HG03045 (cell line): ENCODE measurements at regions not wholly inside any gene's neighbourhood (a gene's known extent, or its start where the extent isn't known, plus 50 kb on each side); places are given as distances from the start of the nearest gene placed in this dataset.
"Not testable (repeated sequence)": the region's sequence is repeated elsewhere in the genome, so short reads cannot be mapped to it uniquely, and the experiment has no call there.

ENCODE experiments used
- ATAC-seq: cut with Tn5 transposase; IDR thresholded peaks from one replicate; pipeline ENCODE4 v1.9.1; 2021; ENCODE audit warnings: mild to moderate bottlenecking, moderate library complexity; ENCODE audit not compliant: unreplicated experiment

GRCh38 chr17:71548540-71549190 is 572.2 kb upstream of the SOX9 start:
- no peak for ATAC-seq

- ATAC-seq = no peak
These were observed 570.1 kb upstream of the SOX9 start for GRCh38 chr17:71550675-71551074.

GRCh38 chr17:71553381-71553780 is 567.4 kb upstream of the SOX9 start:
- ATAC-seq = no peak

GRCh38 chr17:71558901-71559300 is 561.9 kb upstream of the SOX9 start:
- ATAC-seq = no peak

- ATAC-seq = no peak
These were observed 548.5 kb upstream of the SOX9 start for GRCh38 chr17:71572343-71572742.

GRCh38 chr17:71578446-71578845 is 542.4 kb upstream of the SOX9 start:
- no peak for ATAC-seq

GRCh38 chr17:71580220-71580619 is 540.6 kb upstream of the SOX9 start:
- no peak for ATAC-seq

GRCh38 chr17:71585540-71585939 is 535.3 kb upstream of the SOX9 start:
- no peak for ATAC-seq

- no peak for ATAC-seq
These were observed 528.4 kb upstream of the SOX9 start for GRCh38 chr17:71592431-71592830.

- no peak for ATAC-seq
These were observed 527.7 kb upstream of the SOX9 start for GRCh38 chr17:71593078-71593477.

- ATAC-seq = not testable (repeated sequence)
These were observed 521.2 kb upstream of the SOX9 start for GRCh38 chr17:71599583-71599982.

GRCh38 chr17:71600137-71600789 is 520.6 kb upstream of the SOX9 start:
- ATAC-seq = no peak

GRCh38 chr17:71601894-71602504 is 518.8 kb upstream of the SOX9 start:
- ATAC-seq = no peak

GRCh38 chr17:71613996-71614395 is 506.8 kb upstream of the SOX9 start:
- no peak for ATAC-seq

- no peak for ATAC-seq
These were observed 505.0 kb upstream of the SOX9 start for GRCh38 chr17:71615820-71616219.

GRCh38 chr17:71617767-71618166 is 503.1 kb upstream of the SOX9 start:
- not testable (repeated sequence) for ATAC-seq

- ATAC-seq = no peak
These were observed 495.5 kb upstream of the SOX9 start for GRCh38 chr17:71625330-71625729.

GRCh38 chr17:71628306-71628705 is 492.5 kb upstream of the SOX9 start:
- ATAC-seq = no peak

GRCh38 chr17:71631483-71631882 is 489.3 kb upstream of the SOX9 start:
- no peak for ATAC-seq

- ATAC-seq = no peak
These were observed 488.5 kb upstream of the SOX9 start for GRCh38 chr17:71632328-71632727.

- no peak for ATAC-seq
These were observed 487.4 kb upstream of the SOX9 start for GRCh38 chr17:71633391-71633849.

- no peak for ATAC-seq
These were observed 486.4 kb upstream of the SOX9 start for GRCh38 chr17:71634376-71634775.
